ENCODE measurements at regions not wholly inside any gene's neighbourhood (a gene's known extent, or its start where the extent isn't known, plus 50 kb on each side); places are given as distances from the start of the nearest gene placed in this dataset.

- in situ Hi-C loops (cut with MboI) (no loop called here), intact Hi-C loops (cut with micrococcal nuclease) (no loop called here)
- H4K20me1 ChIP-seq (replicated peaks; ENCODE audit: control insufficient read depth, insufficient read depth, low read length) = no peaks in the 10 kb centered on the region
- no peaks in the 10 kb centered on the region for H3K36me3 ChIP-seq (ENCODE audit: control insufficient read depth, insufficient read depth, low read length)
- H3K79me2 ChIP-seq (ENCODE audit: control insufficient read depth, insufficient read depth, low read length) = no peaks in the 10 kb centered on the region
- H3K4me1 ChIP-seq (replicated peaks in 1 of 2; ENCODE audit: control insufficient read depth in 2 of 2, insufficient read depth in 2 of 2, low read length in 2 of 2) = no peaks in the 10 kb centered on the region
- H3K9me1 ChIP-seq (ENCODE audit: control insufficient read depth, insufficient read depth, low read length) = no peaks in the 10 kb centered on the region
- FAIRE-seq (no peak), DNase-seq (ENCODE audit: extremely low read depth in 1 of 4, low spot score in 3 of 4) (no peak), ATAC-seq (no peak)
- H3K4me3 ChIP-seq = no peak overlapping the region
- H3K9ac ChIP-seq (ENCODE audit: insufficient read depth in 1 of 2, low read depth in 2 of 2, low read length in 2 of 2) = no peak overlapping the region
- no peak for TF ChIP-seq MCM3 (IDR thresholded peaks at IDR 0.05)
- TF ChIP-seq NFXL1 (CRISPR knock-in tag; IDR thresholded peaks at IDR 0.05) = no peak
- TF ChIP-seq JUND (IDR thresholded peaks at IDR 0.05; ENCODE audit: borderline replicate concordance, low read depth, low read length) = no peak
- no peak for TF ChIP-seq JUND (tag; IDR thresholded peaks at IDR 0.05; ENCODE audit: borderline replicate concordance, low read depth, low read length)
- no peak for TF ChIP-seq XRCC4 (IDR thresholded peaks at IDR 0.05; ENCODE audit: extremely low read depth, insufficient read depth, insufficient read length)
- no peak for TF ChIP-seq CHD1 (IDR thresholded peaks at IDR 0.05; ENCODE audit: low read length)
- no peak for TF ChIP-seq HNRNPL (IDR thresholded peaks at IDR 0.05; ENCODE audit: low read depth, low read length)
- TF ChIP-seq PKNOX1 (IDR thresholded peaks at IDR 0.05) = no peak
- no peak for TF ChIP-seq TSHZ1 (CRISPR knock-in tag; IDR thresholded peaks at IDR 0.05)
- TF ChIP-seq CBFA2T3 (IDR thresholded peaks at IDR 0.05) = no peak
- TF ChIP-seq TAF15 (IDR thresholded peaks at IDR 0.05; ENCODE audit: low read depth, low read length) = no peak
- no peak for TF ChIP-seq ETV1 (tag; conservative IDR thresholded peaks at IDR 0.05; ENCODE audit: low read depth)
- no peak for TF ChIP-seq XRCC3 (IDR thresholded peaks at IDR 0.05)
- H3K27me3 ChIP-seq (ENCODE audit: control insufficient read depth in 2 of 2, insufficient read depth in 2 of 2, low read length in 2 of 2) = no peaks in the 10 kb centered on the region
- H3K4me2 ChIP-seq (ENCODE audit: insufficient read depth, low read length) = no peak overlapping the region
- no peak overlapping the region for H3K27ac ChIP-seq (ENCODE audit: extremely low read depth, low read depth, low read length)
- CTCF ChIA-PET (ENCODE audit: low intra/inter-chr PET ratio) = no interaction called here
- no peaks in the 10 kb centered on the region for H3K9me3 ChIP-seq (replicated peaks; ENCODE audit: control insufficient read depth, insufficient read depth, low read depth, low read length)
- BruUV-seq (replicated peaks) = no TSS peak
- 0% methylated on average over 6 of the region's 6 CpGs for WGBS (ENCODE audit: insufficient coverage, low coverage, missing lambda C conversion rate)
- POLR2A ChIA-PET = no interaction called here
- no peak overlapping the region for H2AFZ ChIP-seq (ENCODE audit: low read depth, low read length)
Observed at GRCh38 chrX:22648281-22648680, 351.5 kb upstream of the DDX53 start.
